H9 (cell line): ENCODE measurements at regions not wholly inside any gene's neighbourhood (a gene's known extent, or its start where the extent isn't known, plus 50 kb on each side); places are given as distances from the start of the nearest gene placed in this dataset.

Source experiments
- DNase-seq: peaks from one replicate; pipeline ENCODE4 v3.0.0-alpha.2; 2017
- H2AFZ ChIP-seq: one replicate; pipeline ENCODE4 v1.6.1; 2013; ENCODE audit warnings: mild to moderate bottlenecking, low read length, control low read depth, moderate library complexity
- H2AK5ac ChIP-seq: 2 replicates; pipeline ENCODE4 v1.6.1; 2013; ENCODE audit warnings: low read length, control low read depth, mixed read lengths; ENCODE audit not compliant: insufficient read length
- H2BK120ac ChIP-seq: one replicate; pipeline ENCODE4 v1.6.1; 2013; ENCODE audit warnings: low read depth, mild to moderate bottlenecking, low read length, control low read depth, inconsistent platforms; ENCODE audit not compliant: poor library complexity, severe bottlenecking
- H2BK12ac ChIP-seq: 2 replicates; pipeline ENCODE4 v1.6.1; 2013; ENCODE audit warnings: low read length, control low read depth, mixed read lengths, low read depth; ENCODE audit not compliant: insufficient read length
- H2BK15ac ChIP-seq: 2 replicates; pipeline ENCODE4 v1.6.1; 2013; ENCODE audit warnings: low read depth, low read length, control low read depth
- H2BK20ac ChIP-seq: one replicate; pipeline ENCODE4 v1.6.1; 2013; ENCODE audit warnings: low read depth, mild to moderate bottlenecking, low read length, control low read depth, inconsistent platforms; ENCODE audit not compliant: poor library complexity, severe bottlenecking
- H2BK5ac ChIP-seq: 2 replicates; pipeline ENCODE4 v1.6.1; 2013; ENCODE audit warnings: low read length, control low read depth, mixed read lengths; ENCODE audit not compliant: insufficient read length
- H3K14ac ChIP-seq: 2 replicates; pipeline ENCODE4 v1.6.1; 2013; ENCODE audit warnings: low read length, control low read depth; ENCODE audit not compliant: insufficient read depth
- H3K18ac ChIP-seq: 2 replicates; pipeline ENCODE4 v1.6.1; 2013; ENCODE audit warnings: low read depth, mild to moderate bottlenecking, mixed read lengths, low read length, control low read depth; ENCODE audit not compliant: insufficient read length
- H3K23ac ChIP-seq: 2 replicates; pipeline ENCODE4 v1.6.1; 2013; ENCODE audit warnings: low read length, control low read depth, mixed read lengths, low read depth; ENCODE audit not compliant: insufficient read length
- H3K23me2 ChIP-seq: 2 replicates; pipeline ENCODE4 v1.6.1; 2013; ENCODE audit warnings: low read depth, mild to moderate bottlenecking, mixed read lengths, low read length, control low read depth; ENCODE audit not compliant: insufficient read length, poor library complexity, severe bottlenecking
- H3K27ac ChIP-seq: 2 replicates; pipeline ENCODE4 v1.5.1; 2013; ENCODE audit warnings: low read length, control low read depth, mixed read lengths, low read depth; ENCODE audit not compliant: insufficient read length
- H3K27me3 ChIP-seq: 2 replicates; pipeline ENCODE4 v1.6.1; 2013; ENCODE audit warnings: low read length, control low read depth, inconsistent platforms; ENCODE audit not compliant: insufficient read depth
- H3K4ac ChIP-seq: 2 replicates; pipeline ENCODE4 v1.6.1; 2013; ENCODE audit warnings: low read depth, mild to moderate bottlenecking, control low read depth, inconsistent platforms, low read length, moderate library complexity
- H3K4me1 ChIP-seq: 2 replicates; pipeline ENCODE4 v1.6.1; 2013; ENCODE audit warnings: low read length, control low read depth, inconsistent platforms; ENCODE audit not compliant: insufficient read depth
- H3K4me2 ChIP-seq: 2 replicates; pipeline ENCODE4 v1.6.1; 2013; ENCODE audit warnings: low read length, control low read depth, mixed read lengths; ENCODE audit not compliant: insufficient read length, insufficient read depth
- H3K56ac ChIP-seq: 2 replicates; pipeline ENCODE4 v1.6.1; 2013; ENCODE audit warnings: low read depth, mild to moderate bottlenecking, mixed read lengths, low read length, control low read depth; ENCODE audit not compliant: insufficient read length
- H3K79me1 ChIP-seq: 2 replicates; pipeline ENCODE4 v1.6.1; 2013; ENCODE audit warnings: low read depth, mild to moderate bottlenecking, moderate library complexity, low read length, control low read depth, inconsistent platforms; ENCODE audit not compliant: insufficient read depth, poor library complexity, severe bottlenecking
- H3K79me2 ChIP-seq: 2 replicates; pipeline ENCODE4 v1.6.1; 2013; ENCODE audit warnings: low read length, control low read depth, inconsistent platforms; ENCODE audit not compliant: insufficient read depth
- H3K9ac ChIP-seq: 2 replicates; pipeline ENCODE4 v1.6.1; 2013; ENCODE audit warnings: low read length, control low read depth, mixed read lengths; ENCODE audit not compliant: insufficient read length; ENCODE audit errors: extremely low read depth
- H3K9me3 ChIP-seq: one replicate; pipeline ENCODE4 v1.6.1; 2013; ENCODE audit warnings: low read depth, low read length, inconsistent platforms; ENCODE audit not compliant: control insufficient read depth
- H3T11ph ChIP-seq: one replicate; pipeline ENCODE4 v1.6.1; 2013; ENCODE audit warnings: mild to moderate bottlenecking, low read length, control low read depth, inconsistent platforms
- H4K20me1 ChIP-seq: one replicate; pipeline ENCODE4 v1.6.1; 2013; ENCODE audit not compliant: control insufficient read depth, insufficient read length, insufficient read depth
- H4K5ac ChIP-seq: 2 replicates; pipeline ENCODE4 v1.6.1; 2013; ENCODE audit warnings: low read depth, mild to moderate bottlenecking, mixed read lengths, low read length, control low read depth; ENCODE audit not compliant: insufficient read length
- H4K8ac ChIP-seq: replicated peaks from 2 replicates; pipeline ENCODE4 v1.6.1; 2013; ENCODE audit warnings: low read length, control low read depth, mixed read lengths, low read depth; ENCODE audit not compliant: insufficient read length
- H4K91ac ChIP-seq: 2 replicates; pipeline ENCODE4 v1.6.1; 2013; ENCODE audit warnings: low read depth, mild to moderate bottlenecking, moderate library complexity, mixed read lengths, low read length, control low read depth; ENCODE audit not compliant: insufficient read length
- H3K27ac Mint-ChIP-seq, 3 experiments: 2 replicates in 2 of 3; 3 replicates in 1 of 3; pipeline ENCODE4 v1.8.0; 2020 to 2021; ENCODE audit warnings: mixed read lengths in 3 of 3, mild to moderate bottlenecking in 1 of 3, moderate library complexity in 1 of 3
- H3K27me3 Mint-ChIP-seq: 2 replicates; pipeline ENCODE4 v1.8.0; 2021; ENCODE audit warnings: low read depth, mild to moderate bottlenecking, moderate library complexity, mixed read lengths
- H3K36me3 Mint-ChIP-seq, 3 experiments: 2 replicates in 2 of 3; 3 replicates in 1 of 3; pipeline ENCODE4 v1.8.0; 2020 to 2021; ENCODE audit warnings: low read depth in 3 of 3, mixed read lengths in 3 of 3; ENCODE audit not compliant: insufficient read depth in 1 of 3
- H3K4me1 Mint-ChIP-seq, 2 experiments: 2 replicates each; pipeline ENCODE4 v1.8.0; 2020; ENCODE audit warnings: mixed read lengths in 2 of 2
- H3K4me3 Mint-ChIP-seq, 2 experiments: 2 replicates in 1 of 2; 3 replicates in 1 of 2; pipeline ENCODE4 v1.8.0; 2020 to 2021; ENCODE audit warnings: mild to moderate bottlenecking in 2 of 2, mixed read lengths in 2 of 2, moderate library complexity in 1 of 2
- H3K9me3 Mint-ChIP-seq, 2 experiments: 2 replicates in 1 of 2; 3 replicates in 1 of 2; pipeline ENCODE4 v1.8.0; 2020; ENCODE audit warnings: mild to moderate bottlenecking in 2 of 2, mixed read lengths in 2 of 2, moderate library complexity in 1 of 2
- CTCF ChIP-seq: fragments of 200-600 bp; sonication (generic); conservative IDR thresholded peaks from 3 replicates; pipeline ENCODE4 v1.8.0; 2021; ENCODE audit warnings: antibody characterized with exemption, mild to moderate bottlenecking
- WGBS: extraction: QIAGEN DNeasy Blood & Tissue Kit; methylation state at CpG from one replicate; pipeline ENCODE4 v1.1.7; 2013; ENCODE audit warnings: missing lambda C conversion rate, low lambda C conversion rate, mixed read lengths; ENCODE audit not compliant: insufficient read length; ENCODE audit errors: extremely low coverage; 5-methylcytosine and 5-hydroxymethylcytosine counted together

- no peak for TF ChIP-seq CTCF
- Histone ChIP-seq H3K18ac (no peak overlapping the region), H2BK12ac (no peak overlapping the region), H3K79me1 (no peaks in the 10 kb centered on the region), H3K4ac (no peak overlapping the region), H3K79me2 (no peaks in the 10 kb centered on the region), H2BK20ac (no peak overlapping the region), H3T11ph (no peak overlapping the region), H3K4me2 (no peak overlapping the region), H3K9me3 (no peaks in the 10 kb centered on the region), H4K20me1 (no peaks in the 10 kb centered on the region), H3K14ac (no peak overlapping the region), H3K23me2 (no peaks in the 10 kb centered on the region), H2BK5ac (no peak overlapping the region), H3K23ac (no peak overlapping the region), H4K8ac (no peak overlapping the region), H3K9ac (no peak overlapping the region), H4K91ac (no peak overlapping the region), H2BK120ac (no peak overlapping the region), H3K27me3 (no peaks in the 10 kb centered on the region), H2AK5ac (no peak overlapping the region), H3K56ac (no peak overlapping the region), H3K27ac (no peak overlapping the region), H3K4me1 (no peaks in the 10 kb centered on the region), H2BK15ac (no peak overlapping the region), H2AFZ (no peak overlapping the region), H4K5ac (no peak overlapping the region)
- Mint-ChIP-seq H3K27me3 (no peaks in the 10 kb centered on the region), H3K27ac (no peak overlapping the region), H3K4me3 (no peak overlapping the region), H3K36me3 (peaks cover 0 to 3% (median 2%) of the 10 kb centered on the region in 3 experiments; a peak in 5 of 7 replicates), H3K9me3 (peaks cover 6 to 12% of the 10 kb centered on the region in 2 experiments; a peak in 3 of 5 replicates), H3K4me1 (0 out of 4 replicates have a peak, but pooled peaks cover 0 to 2% of the 10 kb centered on the region in 2 experiments)
- no peak for DNase-seq
- no CpG with 5 or more reads among the region's 3 CpGs for WGBS
Observed at GRCh38 chr6:141364694-141365093, 768.0 kb upstream of the GJE1 start.
